Spleen (tissue), 11 donors: ENCODE measurements at regions not wholly inside any gene's neighbourhood (a gene's known extent, or its start where the extent isn't known, plus 50 kb on each side); places are given as distances from the start of the nearest gene placed in this dataset.

Experiments used
- DNase-seq: peaks from one replicate; pipeline ENCODE4 v3.0.0-alpha.2; 2020
- H3K27ac ChIP-seq, 8 donors: fragments of 200-600 bp; sonication (generic) in 7 of 8; 1 replicate in 4 of 8; 2 replicates in 4 of 8; pipeline versions ENCODE4 v1.5.0 to v1.8.0; 2016 to 2021; ENCODE audit warnings: inconsistent platforms in 4 of 8, mild to moderate bottlenecking in 4 of 8, moderate library complexity in 1 of 8
- H3K27me3 ChIP-seq, 7 donors: fragments of 200-600 bp; sonication (generic) in 6 of 7; replicated peaks in 1 of 7; 1 replicate in 4 of 7; 2 replicates in 3 of 7; pipeline versions ENCODE4 v1.5.0 to v1.8.0; 2016 to 2021; ENCODE audit warnings: inconsistent platforms in 3 of 7, mild to moderate bottlenecking in 1 of 7
- H3K36me3 ChIP-seq, 6 donors: fragments of 200-600 bp; sonication (generic) in 5 of 6; 1 replicate in 4 of 6; 2 replicates in 2 of 6; pipeline versions ENCODE4 v1.5.0 to v1.8.0; 2016 to 2021; ENCODE audit warnings: inconsistent platforms in 2 of 6
- H3K4me1 ChIP-seq, 6 donors: fragments of 200-600 bp; sonication (generic) in 5 of 6; 1 replicate in 3 of 6; 2 replicates in 3 of 6; pipeline versions ENCODE4 v1.5.0 to v1.8.0; 2016 to 2021; ENCODE audit warnings: inconsistent platforms in 3 of 6
- H3K4me3 ChIP-seq, 8 donors: fragments of 200-600 bp; sonication (generic) in 7 of 8; 1 replicate in 4 of 8; 2 replicates in 4 of 8; pipeline versions ENCODE4 v1.5.0 to v1.8.0; 2016 to 2021; ENCODE audit warnings: inconsistent platforms in 4 of 8, mild to moderate bottlenecking in 4 of 8, moderate library complexity in 2 of 8
- H3K9me3 ChIP-seq, 8 donors: fragments of 200-600 bp; sonication (generic) in 7 of 8; 1 replicate in 4 of 8; 2 replicates in 4 of 8; pipeline versions ENCODE4 v1.5.0 to v1.8.0; 2016 to 2021; ENCODE audit warnings: inconsistent platforms in 4 of 8
- CTCF ChIP-seq, 11 experiments: fragments of 200-600 bp in 7 of 11; fragments of 450-650 bp in 4 of 11; sonication (generic) in 4 of 11; IDR thresholded peaks in 8 of 11; conservative IDR thresholded peaks in 3 of 11; 1 replicate in 7 of 11; 2 replicates in 4 of 11; pipeline versions ENCODE4 v1.4.0 to v1.8.0; 2016 to 2021; ENCODE audit warnings: antibody characterized with exemption in 11 of 11, inconsistent platforms in 4 of 11, mild to moderate bottlenecking in 1 of 11
- POLR2A ChIP-seq, 3 donors: fragments of 450-650 bp; IDR thresholded peaks; one replicate each; pipeline ENCODE4 v1.5.1; 2017; ENCODE audit warnings: antibody characterized with exemption in 3 of 3, mild to moderate bottlenecking in 1 of 3
- POLR2AphosphoS5 ChIP-seq, 3 donors: sonication (generic); formaldehyde crosslinking; IDR thresholded peaks; one replicate each; pipeline ENCODE4 v1.5.1; 2017; ENCODE audit warnings: antibody characterized with exemption in 3 of 3
- WGBS, 5 donors: extraction: QIAGEN DNeasy Blood & Tissue Kit in 3 of 5; methylation state at CpG; one replicate each; pipeline versions ENCODE4 v1.1.5 to v1.1.7; 2013 to 2018; 5-methylcytosine and 5-hydroxymethylcytosine counted together
- intact Hi-C: fragments of 100-400 bp; cut with DNase I; formaldehyde crosslinking; loops from one replicate; pipeline ENCODE4 v1.15.0; 2023; ENCODE audit warnings: low total_unique reads
- donor health status: healthy with polysubstance abuse.
- donor health status: DM: no; HTN: no; CAD: no; lungs with moderate emphysema.
- donor health status: DM: no; HTN: no; CAD: no.
- donor health status: Bipolar disorder and iron deficiency.
- donor health status: healthy.
- donor health status: DM: no; HTN: no; CAD: no.
- donor health status: DM: yes; HTN: yes; CAD: no.

GRCh38 chr20:40049854-40050253 is 639.2 kb downstream of the MAFB start:
- no peak overlapping the region for H3K4me3 ChIP-seq
- no peaks in the 10 kb centered on the region for H3K27me3 ChIP-seq
- H3K4me1 ChIP-seq = no peaks in the 10 kb centered on the region
- H3K9me3 ChIP-seq = no peaks in the 10 kb centered on the region
- no peak overlapping the region for H3K27ac ChIP-seq
- DNase-seq = no peak
- intact Hi-C loops = no loop called here
- H3K36me3 ChIP-seq = no peaks in the 10 kb centered on the region
- TF ChIP-seq POLR2AphosphoS5 (IDR thresholded peaks at IDR 0.05) (no peak), CTCF (IDR thresholded peaks at IDR 0.05 in 8 of 11, conservative IDR thresholded peaks at IDR 0.05 in 3 of 11) (no peak), POLR2A (IDR thresholded peaks at IDR 0.05) (no peak)

- no peaks in the 10 kb centered on the region for H3K36me3 ChIP-seq
- TF ChIP-seq POLR2AphosphoS5 (IDR thresholded peaks at IDR 0.05) = no peak
- no peak for TF ChIP-seq POLR2A (IDR thresholded peaks at IDR 0.05)
- TF ChIP-seq CTCF (IDR thresholded peaks at IDR 0.05 in 8 of 11, conservative IDR thresholded peaks at IDR 0.05 in 3 of 11) = no peak
- intact Hi-C loops = no loop called here
- H3K27ac ChIP-seq = no peak overlapping the region
- no peaks in the 10 kb centered on the region for H3K27me3 ChIP-seq
- no peaks in the 10 kb centered on the region for H3K9me3 ChIP-seq
- DNase-seq = no peak
- 86 to 96% (median 92%) methylated on average over 2 of the region's 2 CpGs for WGBS, 5 donors
- H3K4me1 ChIP-seq = no peaks in the 10 kb centered on the region
- no peak overlapping the region for H3K4me3 ChIP-seq
Measured at GRCh38 chr20:40046703-40047102, 642.3 kb downstream of the MAFB start.

GRCh38 chr20:40037511-40037910 is 651.5 kb downstream of the MAFB start:
- no peaks in the 10 kb centered on the region for H3K4me1 ChIP-seq
- peaks cover 0 to 9% (median 0%) of the 10 kb centered on the region in 7 donors for H3K27me3 ChIP-seq
- no peak overlapping the region for H3K4me3 ChIP-seq
- H3K36me3 ChIP-seq = no peaks in the 10 kb centered on the region
- DNase-seq = no peak
- H3K27ac ChIP-seq = no peak overlapping the region
- TF ChIP-seq POLR2A (IDR thresholded peaks at IDR 0.05) (no peak), POLR2AphosphoS5 (IDR thresholded peaks at IDR 0.05) (no peak), CTCF (IDR thresholded peaks at IDR 0.05 in 8 of 11, conservative IDR thresholded peaks at IDR 0.05 in 3 of 11) (no peak)
- WGBS, 5 donors = 77 to 93% (median 79%) methylated on average over 1 of the region's 1 CpG
- no peaks in the 10 kb centered on the region for H3K9me3 ChIP-seq
- intact Hi-C loops = no loop called here

DNA sequence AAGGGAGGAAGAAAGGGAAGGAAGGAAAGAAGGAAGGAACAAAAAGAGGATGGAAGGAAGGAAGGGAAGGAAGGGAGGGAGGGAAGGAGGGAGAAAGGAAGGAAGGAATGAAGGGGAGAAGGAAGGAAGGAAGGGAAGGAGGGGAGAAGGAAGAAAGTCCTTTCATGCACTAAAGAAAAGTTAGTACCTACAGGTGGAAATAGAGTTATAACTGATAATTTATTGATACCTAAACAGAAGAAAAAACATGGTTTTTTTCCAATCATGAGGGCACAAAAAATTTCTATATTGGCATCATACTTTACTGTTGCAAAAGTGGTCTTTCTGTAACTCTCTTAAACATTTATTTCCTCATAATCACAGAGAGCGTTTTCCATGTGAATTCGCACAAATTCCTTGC is 659.4 kb downstream of the MAFB start:
- 89 to 97% (median 93%) methylated on average over 2 of the region's 2 CpGs for WGBS, 5 donors
- Histone ChIP-seq H3K4me3 (no peak overlapping the region), H3K27me3 (peaks cover 0 to 7% (median 0%) of the 10 kb centered on the region in 7 donors), H3K9me3 (no peaks in the 10 kb centered on the region), H3K27ac (no peak overlapping the region), H3K36me3 (no peaks in the 10 kb centered on the region), H3K4me1 (no peaks in the 10 kb centered on the region)
- intact Hi-C loops = no loop called here
- no peak for DNase-seq
- TF ChIP-seq CTCF (IDR thresholded peaks at IDR 0.05 in 8 of 11, conservative IDR thresholded peaks at IDR 0.05 in 3 of 11) (no peak), POLR2A (IDR thresholded peaks at IDR 0.05) (no peak), POLR2AphosphoS5 (IDR thresholded peaks at IDR 0.05) (no peak)
